GM12878 (cell line): ENCODE measurements at regions not wholly inside any gene's neighbourhood (a gene's known extent, or its start where the extent isn't known, plus 50 kb on each side); places are given as distances from the start of the nearest gene placed in this dataset.

Experiments used
- ATAC-seq: fragments of 200-7000 bp; cut with Tn5 transposase; 3 replicates; pipeline ENCODE4 v1.9.1; 2020; ENCODE audit warnings: mild to moderate bottlenecking, moderate library complexity
- BruUV-seq: library from RNA; stranded (reverse); fragments of 400-500 nt; replicated peaks from 2 replicates; lab custom pipeline; 2021; lab: Mats Ljungman, UMichigan
- CTCF ChIA-PET: fragments of 300-600 bp; sonication (Branson Sonifier 250); formaldehyde crosslinking; extraction: SDS; loops from one replicate; lab custom pipeline; 2021; ENCODE audit warnings: inconsistent platforms; lab: Yijun Ruan, JAX
- POLR2A ChIA-PET: fragments of 350-600 bp; formaldehyde crosslinking; extraction: SDS; loops from one replicate; lab custom pipeline; 2021; ENCODE audit warnings: inconsistent platforms; lab: Charles Lee
- RAD21 ChIA-PET: fragments of 300-600 bp; sonication (Branson Sonifier 250); formaldehyde crosslinking; loops from one replicate; lab custom pipeline; 2023; ENCODE audit warnings: antibody characterized with exemption; ENCODE audit not compliant: unreplicated experiment; lab: Charles Lee
- SMC1A ChIA-PET: fragments of 300-600 bp; sonication (Branson Sonifier 250); formaldehyde crosslinking; loops from one replicate; lab custom pipeline; 2023; ENCODE audit not compliant: unreplicated experiment, uncharacterized antibody; lab: Charles Lee
- DNase-seq: peaks from one replicate; pipeline ENCODE4 v3.0.0-alpha.2; 2011; ENCODE audit warnings: low read depth, low spot score
- FAIRE-seq: peaks from 3 replicates; lab custom pipeline; 2011; peaks lifted over from hg19 to GRCh38; lab: Jason Lieb, UNC
- H2AFZ ChIP-seq: 2 replicates; pipeline ENCODE4 v1.6.0; 2011; ENCODE audit warnings: low read depth, low read length, control low read depth; ENCODE audit not compliant: control insufficient read depth
- H3K27ac ChIP-seq: 2 replicates; pipeline ENCODE4 v1.5.1; 2011; ENCODE audit warnings: control low read depth; ENCODE audit not compliant: control insufficient read depth, insufficient read depth
- H3K27me3 ChIP-seq, 2 experiments: replicated peaks in 1 of 2; 2 replicates each; pipeline versions ENCODE4 v1.6.0 to v1.6.1; 2011; ENCODE audit warnings: low read length in 1 of 2; ENCODE audit not compliant: control insufficient read depth in 2 of 2, insufficient read depth in 2 of 2
- H3K36me3 ChIP-seq, 2 experiments: 2 replicates each; pipeline ENCODE4 v1.5.1; 2011; ENCODE audit warnings: low read length in 1 of 2; ENCODE audit not compliant: control insufficient read depth in 2 of 2, insufficient read depth in 2 of 2
- H3K4me1 ChIP-seq: 2 replicates; pipeline ENCODE4 v1.6.1; 2011; ENCODE audit warnings: mild to moderate bottlenecking, low read length, moderate library complexity, mixed read lengths; ENCODE audit not compliant: control insufficient read depth, insufficient read depth
- H3K4me2 ChIP-seq: 2 replicates; pipeline ENCODE4 v1.6.0; 2011; ENCODE audit warnings: control low read depth; ENCODE audit not compliant: control insufficient read depth, insufficient read depth
- H3K4me3 ChIP-seq: fragments of 200-600 bp; sonication (generic); 2 replicates; pipeline ENCODE4 v1.5.1; 2016
- H3K79me2 ChIP-seq: 2 replicates; pipeline ENCODE4 v1.6.0; 2011; ENCODE audit warnings: low read length; ENCODE audit not compliant: control insufficient read depth, insufficient read depth
- H3K9ac ChIP-seq: 2 replicates; pipeline ENCODE4 v1.8.0; 2011; ENCODE audit warnings: low read length, control low read depth, mixed read lengths; ENCODE audit not compliant: control insufficient read depth, insufficient read depth
- H3K9me3 ChIP-seq: replicated peaks from 3 replicates; pipeline ENCODE4 v1.5.1; 2011; ENCODE audit warnings: mild to moderate bottlenecking, low read length; ENCODE audit not compliant: control insufficient read depth, insufficient read depth
- H4K20me1 ChIP-seq: 2 replicates; pipeline ENCODE4 v1.6.0; 2011; ENCODE audit not compliant: control insufficient read depth, insufficient read depth
- CBX3 ChIP-seq: fragments of 200-600 bp; sonication (generic); IDR thresholded peaks from 2 replicates; pipeline ENCODE4 v1.6.1; 2016; ENCODE audit warnings: low read depth, borderline replicate concordance
- CHD1 ChIP-seq: IDR thresholded peaks from 2 replicates; pipeline ENCODE4 v1.6.1; 2012; ENCODE audit warnings: low read depth, low read length, improper control_type of control experiment
- HDGF ChIP-seq: fragments of 450-650 bp; IDR thresholded peaks from 2 replicates; pipeline ENCODE4 v1.6.1; 2016; ENCODE audit warnings: antibody characterized with exemption
- KAT2A ChIP-seq: conservative IDR thresholded peaks from 2 replicates; pipeline ENCODE4 v1.6.1; 2011; ENCODE audit warnings: low read depth, low read length; ENCODE audit not compliant: control insufficient read depth
- KDM1A ChIP-seq: fragments of 200-600 bp; sonication (generic); IDR thresholded peaks from 2 replicates; pipeline ENCODE4 v1.6.1; 2016; ENCODE audit warnings: borderline replicate concordance
- MXI1 ChIP-seq: fragments of 150-350 bp; IDR thresholded peaks from 2 replicates; pipeline ENCODE4 v1.6.1; 2011; ENCODE audit warnings: low read depth, mild to moderate bottlenecking, inconsistent platforms, low read length, improper control_type of control experiment
- MYB ChIP-seq: fragments of 150-350 bp; IDR thresholded peaks from 2 replicates; pipeline ENCODE4 v1.6.1; 2014; ENCODE audit warnings: mild to moderate bottlenecking, low read depth, low read length, borderline replicate concordance
- NFXL1 ChIP-seq: fragments of 450-650 bp; IDR thresholded peaks from 2 replicates; pipeline ENCODE4 v1.6.1; 2017; ENCODE audit warnings: antibody characterized with exemption, mild to moderate bottlenecking, borderline replicate concordance
- NFYA ChIP-seq: IDR thresholded peaks from 2 replicates; pipeline ENCODE4 v1.6.1; 2011; ENCODE audit warnings: low read depth, mild to moderate bottlenecking, low read length, improper control_type of control experiment, borderline replicate concordance
- NRF1 ChIP-seq: conservative IDR thresholded peaks from 2 replicates; pipeline ENCODE4 v1.6.1; 2011; ENCODE audit warnings: mild to moderate bottlenecking, low read depth, low read length, improper control_type of control experiment
- PKNOX1 ChIP-seq: fragments of 450-650 bp; IDR thresholded peaks from 2 replicates; pipeline ENCODE4 v1.6.1; 2016; ENCODE audit warnings: mild to moderate bottlenecking
- SMARCA5 ChIP-seq: fragments of 450-650 bp; IDR thresholded peaks from 2 replicates; pipeline ENCODE4 v1.6.1; 2017; ENCODE audit warnings: mild to moderate bottlenecking
- SMC3 ChIP-seq: IDR thresholded peaks from 2 replicates; pipeline ENCODE4 v1.6.1; 2011; ENCODE audit warnings: low read length, improper control_type of control experiment, borderline replicate concordance
- SREBF1 ChIP-seq: IDR thresholded peaks from 2 replicates; pipeline ENCODE4 v1.6.1; 2012; ENCODE audit warnings: mild to moderate bottlenecking, low read length
- TCF12 ChIP-seq: IDR thresholded peaks from 2 replicates; pipeline ENCODE4 v1.6.1; 2011; ENCODE audit warnings: low read depth, mild to moderate bottlenecking, low read length
- ZNF622 ChIP-seq: fragments of 450-650 bp; IDR thresholded peaks from 2 replicates; pipeline ENCODE4 v1.6.1; 2017; ENCODE audit warnings: mild to moderate bottlenecking, inconsistent platforms
- WGBS: methylation state at CpG from one replicate; pipeline ENCODE4 v1.1.6; 2016; ENCODE audit warnings: low lambda C conversion rate; ENCODE audit not compliant: insufficient replicate concordance, insufficient coverage; ENCODE audit errors: missing lambda C conversion rate; 5-methylcytosine and 5-hydroxymethylcytosine counted together
- in situ Hi-C: fragments of 300-500 bp; cut with MboI; formaldehyde crosslinking; loops from 9 replicates; pipeline ENCODE4 v1.14.3; 2018; ENCODE audit warnings: mixed read lengths
- intact Hi-C: fragments of 100-400 bp; cut with micrococcal nuclease; formaldehyde crosslinking; loops from one replicate; pipeline ENCODE4 v1.14.2; 2022; ENCODE audit not compliant: unreplicated experiment
- TF ChIP-seq, protein P1 (sequence below): IDR thresholded peaks from 2 replicates; pipeline ENCODE4 v1.6.1; 2012; ENCODE audit warnings: low read depth, low read length, improper control_type of control experiment
- TF ChIP-seq, protein P2 (sequence below): IDR thresholded peaks from 2 replicates; pipeline ENCODE4 v1.6.1; 2011; ENCODE audit warnings: borderline replicate concordance, low read depth, mild to moderate bottlenecking, moderate library complexity, mixed read lengths, low read length; ENCODE audit not compliant: insufficient read depth; ENCODE audit errors: extremely low read length
- TF ChIP-seq, protein P3 (sequence below): IDR thresholded peaks from 2 replicates; pipeline ENCODE4 v1.6.1; 2012; ENCODE audit warnings: mild to moderate bottlenecking, low read depth, low read length

- ChIA-PET RAD21 (no interaction called here), CTCF (interaction anchor here (1.5 kb wide), 1 partner anchor 10 kb away, joined by 3 read pairs; no protein-coding TSS in a partner anchor), SMC1A (no interaction called here), POLR2A (interaction anchor here (0.6 kb wide), 1 partner anchor 16 kb away, joined by 3 read pairs; no protein-coding TSS in a partner anchor)
- Histone ChIP-seq H3K4me2 (no peak overlapping the region), H3K36me3 (no peaks in the 10 kb centered on the region), H4K20me1 (no peaks in the 10 kb centered on the region), H3K4me3 (no peak overlapping the region), H3K4me1 (no peaks in the 10 kb centered on the region), H3K9ac (no peak overlapping the region), H3K9me3 (no peaks in the 10 kb centered on the region), H3K27ac (no peak overlapping the region), H3K27me3 (no peaks in the 10 kb centered on the region), H3K79me2 (no peaks in the 10 kb centered on the region), H2AFZ (no peak overlapping the region)
- DNase-seq = no peak
- intact Hi-C loops = no loop called here
- FAIRE-seq = no peak
- no TSS peak for BruUV-seq
- 41% methylated on average over 3 of the region's 3 CpGs for WGBS
- ATAC-seq = no peak
- in situ Hi-C loops = no loop called here
- no peak for TF ChIP-seq KAT2A
- no peak for TF ChIP-seq PKNOX1
- no peak for TF ChIP-seq SMARCA5
- TF ChIP-seq MYB = no peak
- TF ChIP-seq, protein P1, sequence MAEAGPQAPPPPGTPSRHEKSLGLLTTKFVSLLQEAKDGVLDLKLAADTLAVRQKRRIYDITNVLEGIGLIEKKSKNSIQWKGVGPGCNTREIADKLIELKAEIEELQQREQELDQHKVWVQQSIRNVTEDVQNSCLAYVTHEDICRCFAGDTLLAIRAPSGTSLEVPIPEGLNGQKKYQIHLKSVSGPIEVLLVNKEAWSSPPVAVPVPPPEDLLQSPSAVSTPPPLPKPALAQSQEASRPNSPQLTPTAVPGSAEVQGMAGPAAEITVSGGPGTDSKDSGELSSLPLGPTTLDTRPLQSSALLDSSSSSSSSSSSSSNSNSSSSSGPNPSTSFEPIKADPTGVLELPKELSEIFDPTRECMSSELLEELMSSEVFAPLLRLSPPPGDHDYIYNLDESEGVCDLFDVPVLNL = no peak
- no peak for TF ChIP-seq NRF1
- no peak for TF ChIP-seq MXI1
- TF ChIP-seq CBX3 = no peak
- no peak for TF ChIP-seq ZNF622
- no peak for TF ChIP-seq NFYA
- no peak for TF ChIP-seq HDGF
- no peak for TF ChIP-seq KDM1A
- TF ChIP-seq TCF12 = no peak
- TF ChIP-seq, protein P2, sequence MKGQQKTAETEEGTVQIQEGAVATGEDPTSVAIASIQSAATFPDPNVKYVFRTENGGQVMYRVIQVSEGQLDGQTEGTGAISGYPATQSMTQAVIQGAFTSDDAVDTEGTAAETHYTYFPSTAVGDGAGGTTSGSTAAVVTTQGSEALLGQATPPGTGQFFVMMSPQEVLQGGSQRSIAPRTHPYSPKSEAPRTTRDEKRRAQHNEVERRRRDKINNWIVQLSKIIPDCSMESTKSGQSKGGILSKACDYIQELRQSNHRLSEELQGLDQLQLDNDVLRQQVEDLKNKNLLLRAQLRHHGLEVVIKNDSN = no peak
- TF ChIP-seq SREBF1 = no peak
- TF ChIP-seq, protein P3, sequence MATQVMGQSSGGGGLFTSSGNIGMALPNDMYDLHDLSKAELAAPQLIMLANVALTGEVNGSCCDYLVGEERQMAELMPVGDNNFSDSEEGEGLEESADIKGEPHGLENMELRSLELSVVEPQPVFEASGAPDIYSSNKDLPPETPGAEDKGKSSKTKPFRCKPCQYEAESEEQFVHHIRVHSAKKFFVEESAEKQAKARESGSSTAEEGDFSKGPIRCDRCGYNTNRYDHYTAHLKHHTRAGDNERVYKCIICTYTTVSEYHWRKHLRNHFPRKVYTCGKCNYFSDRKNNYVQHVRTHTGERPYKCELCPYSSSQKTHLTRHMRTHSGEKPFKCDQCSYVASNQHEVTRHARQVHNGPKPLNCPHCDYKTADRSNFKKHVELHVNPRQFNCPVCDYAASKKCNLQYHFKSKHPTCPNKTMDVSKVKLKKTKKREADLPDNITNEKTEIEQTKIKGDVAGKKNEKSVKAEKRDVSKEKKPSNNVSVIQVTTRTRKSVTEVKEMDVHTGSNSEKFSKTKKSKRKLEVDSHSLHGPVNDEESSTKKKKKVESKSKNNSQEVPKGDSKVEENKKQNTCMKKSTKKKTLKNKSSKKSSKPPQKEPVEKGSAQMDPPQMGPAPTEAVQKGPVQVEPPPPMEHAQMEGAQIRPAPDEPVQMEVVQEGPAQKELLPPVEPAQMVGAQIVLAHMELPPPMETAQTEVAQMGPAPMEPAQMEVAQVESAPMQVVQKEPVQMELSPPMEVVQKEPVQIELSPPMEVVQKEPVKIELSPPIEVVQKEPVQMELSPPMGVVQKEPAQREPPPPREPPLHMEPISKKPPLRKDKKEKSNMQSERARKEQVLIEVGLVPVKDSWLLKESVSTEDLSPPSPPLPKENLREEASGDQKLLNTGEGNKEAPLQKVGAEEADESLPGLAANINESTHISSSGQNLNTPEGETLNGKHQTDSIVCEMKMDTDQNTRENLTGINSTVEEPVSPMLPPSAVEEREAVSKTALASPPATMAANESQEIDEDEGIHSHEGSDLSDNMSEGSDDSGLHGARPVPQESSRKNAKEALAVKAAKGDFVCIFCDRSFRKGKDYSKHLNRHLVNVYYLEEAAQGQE = no peak
- TF ChIP-seq CHD1 = no peak
- TF ChIP-seq SMC3 = no peak
- no peak for TF ChIP-seq NFXL1
Observed at GRCh38 chr7:81606078-81606863, 163.6 kb downstream of the HGF start.
